GM18907 (cell line): ENCODE measurements at regions not wholly inside any gene's neighbourhood (a gene's known extent, or its start where the extent isn't known, plus 50 kb on each side); places are given as distances from the start of the nearest gene placed in this dataset.

Experiments
- ATAC-seq: cut with Tn5 transposase; IDR thresholded peaks from one replicate; pipeline ENCODE4 v1.9.1; 2021; ENCODE audit warnings: mild to moderate bottlenecking, moderate library complexity; ENCODE audit not compliant: unreplicated experiment

- ATAC-seq = no peak
These were observed 311.0 kb downstream of the NSG2 start for GRCh38 chr5:174356536-174356935.

GRCh38 chr5:174358276-174358675, 312.8 kb downstream of the NSG2 start:
- ATAC-seq = no peak

GRCh38 chr5:174359071-174359470, 313.6 kb downstream of the NSG2 start:
- no peak for ATAC-seq

DNA sequence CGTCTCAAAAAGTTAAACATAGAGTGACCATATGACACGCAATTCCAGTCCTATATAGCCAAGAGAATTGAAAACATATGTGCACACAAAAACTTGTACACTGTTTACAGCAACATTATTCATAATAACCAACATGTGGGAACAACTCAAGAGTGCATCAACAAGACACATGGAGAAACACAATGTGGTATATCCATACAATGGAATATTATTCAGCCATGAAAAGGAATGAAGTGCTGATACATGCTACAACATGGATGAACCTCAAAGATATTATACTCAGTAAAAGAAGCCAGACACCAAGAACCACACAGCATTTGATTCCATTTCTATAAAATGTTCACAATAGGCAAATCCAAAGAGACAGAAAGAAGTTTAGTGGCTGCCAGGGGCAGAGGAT, 317.0 kb downstream of the NSG2 start:
- no peak for ATAC-seq

- no peak for ATAC-seq
These were observed 318.4 kb downstream of the NSG2 start for GRCh38 chr5:174363934-174364333.

GRCh38 chr5:174364676-174365075, 319.2 kb downstream of the NSG2 start:
- ATAC-seq = no peak

GRCh38 chr5:174371600-174372094, 326.1 kb downstream of the NSG2 start:
- ATAC-seq = no peak

DNA sequence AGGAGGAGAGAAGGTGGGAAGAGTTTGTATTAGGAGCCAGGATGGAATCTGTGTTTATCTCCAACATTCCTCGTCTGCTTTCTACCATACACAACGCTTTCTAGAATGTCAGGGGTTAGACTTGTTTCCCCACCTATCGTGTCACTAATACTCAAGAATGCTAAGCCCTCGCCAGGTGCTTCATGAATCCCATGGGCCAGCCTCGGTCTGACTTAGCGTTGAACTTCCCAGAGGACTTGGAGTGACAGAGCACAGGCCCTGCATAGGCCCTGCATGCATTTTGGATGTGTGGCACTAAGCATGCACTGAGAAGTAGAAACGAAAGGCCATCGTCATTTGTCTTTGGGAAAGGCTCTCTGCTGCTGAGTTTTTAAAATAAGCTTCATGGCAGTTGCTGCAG, 328.7 kb downstream of the NSG2 start:
- no peak for ATAC-seq

- no peak for ATAC-seq
These were observed 330.6 kb downstream of the NSG2 start for GRCh38 chr5:174376056-174376455.

- ATAC-seq = no peak
These were observed 331.3 kb downstream of the NSG2 start for GRCh38 chr5:174376726-174377373.

GRCh38 chr5:174378121-174378874, 332.8 kb downstream of the NSG2 start:
- ATAC-seq = no peak

DNA sequence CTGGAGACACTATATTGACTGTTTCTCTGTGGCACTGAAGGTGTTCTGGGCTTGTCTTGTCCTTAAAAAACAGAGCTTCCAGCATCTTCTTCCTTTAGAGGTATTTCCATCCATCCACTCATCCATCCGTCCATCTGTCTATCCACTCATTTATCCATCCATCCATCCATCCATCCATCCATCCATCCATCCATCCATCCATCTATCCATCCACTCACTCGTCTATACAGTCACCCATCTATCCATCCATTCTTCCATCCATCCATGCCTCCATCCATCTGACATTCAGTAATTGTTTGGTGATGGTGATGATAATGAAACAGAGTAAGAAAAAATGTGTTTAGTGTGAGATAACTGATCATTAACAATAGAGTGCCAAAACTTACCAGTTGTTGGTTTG, 334.8 kb downstream of the NSG2 start:
- no peak for ATAC-seq

GRCh38 chr5:174381241-174381640, 335.7 kb downstream of the NSG2 start:
- ATAC-seq = no peak

GRCh38 chr5:174383210-174384167, 338.0 kb downstream of the NSG2 start:
- ATAC-seq = no peak

GRCh38 chr5:174384509-174384947, 339.0 kb downstream of the NSG2 start:
- ATAC-seq = no peak

- ATAC-seq = no peak
These were observed 338.1 kb upstream of the MSX2 start for GRCh38 chr5:174386306-174386705.

- no peak for ATAC-seq
These were observed 337.5 kb upstream of the MSX2 start for GRCh38 chr5:174386846-174387245.

GRCh38 chr5:174387448-174387847, 336.9 kb upstream of the MSX2 start:
- ATAC-seq = no peak

DNA sequence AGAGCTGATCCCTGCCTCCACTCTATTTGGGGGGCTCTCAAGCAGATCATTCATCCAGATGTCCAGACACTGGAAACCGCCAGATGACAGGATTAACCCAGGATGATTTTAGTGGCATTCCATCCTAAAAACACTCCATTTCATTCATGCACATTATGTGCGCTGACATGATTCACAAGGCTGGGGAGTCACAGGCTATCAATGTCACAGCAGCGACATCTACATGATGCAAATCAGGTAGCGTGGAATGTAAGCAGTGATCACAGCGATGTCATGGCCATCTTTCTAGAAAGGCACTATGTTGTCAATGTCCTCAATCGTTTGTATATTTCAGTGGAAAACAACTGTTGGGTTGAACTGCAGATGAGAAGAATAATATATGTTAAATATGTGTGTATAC, 331.5 kb upstream of the MSX2 start:
- ATAC-seq = no peak

- no peak for ATAC-seq
These were observed 327.8 kb upstream of the MSX2 start for GRCh38 chr5:174396541-174396940.

GRCh38 chr5:174397206-174397605, 327.2 kb upstream of the MSX2 start:
- ATAC-seq = no peak
